ENCODE measurements at regions not wholly inside any gene's neighbourhood (a gene's known extent, or its start where the extent isn't known, plus 50 kb on each side); places are given as distances from the start of the nearest gene placed in this dataset.

GRCh38 chr12:30105505-30105904 lies 321.8 kb upstream of the TMTC1 start (continued):
- no peak for TF ChIP-seq GABPA (IDR thresholded peaks at IDR 0.05 in 1 of 2, conservative IDR thresholded peaks at IDR 0.05 in 1 of 2)
- TF ChIP-seq EGR1 (IDR thresholded peaks at IDR 0.05; ENCODE audit: low read depth in 2 of 2), result no peak
- TF ChIP-seq ATF3 (IDR thresholded peaks at IDR 0.05), result no peak
- no peak for TF ChIP-seq RXRA (IDR thresholded peaks at IDR 0.05)

GRCh38 chr12:30104971-30105370 lies 321.2 kb upstream of the TMTC1 start:
- no peak for TF ChIP-seq RXRA (IDR thresholded peaks at IDR 0.05)
- no peak for TF ChIP-seq EGR1 (IDR thresholded peaks at IDR 0.05; ENCODE audit: low read depth in 2 of 2)
- no peak for TF ChIP-seq SP1 (IDR thresholded peaks at IDR 0.05)
- TF ChIP-seq HNF4G (IDR thresholded peaks at IDR 0.05), result no peak
- no peak for TF ChIP-seq GABPA (IDR thresholded peaks at IDR 0.05 in 1 of 2, conservative IDR thresholded peaks at IDR 0.05 in 1 of 2)
- no peak for TF ChIP-seq ZBTB33 (IDR thresholded peaks at IDR 0.05)
- TF ChIP-seq YY1 (IDR thresholded peaks at IDR 0.05), result no peak
- TF ChIP-seq FOXA1 (IDR thresholded peaks at IDR 0.05), result no peak
- TF ChIP-seq FOXA2 (IDR thresholded peaks at IDR 0.05), result no peak
- TF ChIP-seq, protein P1, sequence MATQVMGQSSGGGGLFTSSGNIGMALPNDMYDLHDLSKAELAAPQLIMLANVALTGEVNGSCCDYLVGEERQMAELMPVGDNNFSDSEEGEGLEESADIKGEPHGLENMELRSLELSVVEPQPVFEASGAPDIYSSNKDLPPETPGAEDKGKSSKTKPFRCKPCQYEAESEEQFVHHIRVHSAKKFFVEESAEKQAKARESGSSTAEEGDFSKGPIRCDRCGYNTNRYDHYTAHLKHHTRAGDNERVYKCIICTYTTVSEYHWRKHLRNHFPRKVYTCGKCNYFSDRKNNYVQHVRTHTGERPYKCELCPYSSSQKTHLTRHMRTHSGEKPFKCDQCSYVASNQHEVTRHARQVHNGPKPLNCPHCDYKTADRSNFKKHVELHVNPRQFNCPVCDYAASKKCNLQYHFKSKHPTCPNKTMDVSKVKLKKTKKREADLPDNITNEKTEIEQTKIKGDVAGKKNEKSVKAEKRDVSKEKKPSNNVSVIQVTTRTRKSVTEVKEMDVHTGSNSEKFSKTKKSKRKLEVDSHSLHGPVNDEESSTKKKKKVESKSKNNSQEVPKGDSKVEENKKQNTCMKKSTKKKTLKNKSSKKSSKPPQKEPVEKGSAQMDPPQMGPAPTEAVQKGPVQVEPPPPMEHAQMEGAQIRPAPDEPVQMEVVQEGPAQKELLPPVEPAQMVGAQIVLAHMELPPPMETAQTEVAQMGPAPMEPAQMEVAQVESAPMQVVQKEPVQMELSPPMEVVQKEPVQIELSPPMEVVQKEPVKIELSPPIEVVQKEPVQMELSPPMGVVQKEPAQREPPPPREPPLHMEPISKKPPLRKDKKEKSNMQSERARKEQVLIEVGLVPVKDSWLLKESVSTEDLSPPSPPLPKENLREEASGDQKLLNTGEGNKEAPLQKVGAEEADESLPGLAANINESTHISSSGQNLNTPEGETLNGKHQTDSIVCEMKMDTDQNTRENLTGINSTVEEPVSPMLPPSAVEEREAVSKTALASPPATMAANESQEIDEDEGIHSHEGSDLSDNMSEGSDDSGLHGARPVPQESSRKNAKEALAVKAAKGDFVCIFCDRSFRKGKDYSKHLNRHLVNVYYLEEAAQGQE (IDR thresholded peaks at IDR 0.05), result no peak
- TF ChIP-seq HNF4A (conservative IDR thresholded peaks at IDR 0.05), result no peak
- WGBS, result 89% methylated on average over 2 of the region's 2 CpGs
- no peak for DNase-seq (ENCODE audit: low spot score)

GRCh38 chr12:30100741-30101140 lies 317.0 kb upstream of the TMTC1 start:
- no peaks in the 10 kb centered on the region for H3K36me3 ChIP-seq (ENCODE audit: control insufficient read depth in 4 of 4, insufficient read depth in 3 of 4, low read depth in 1 of 4, low read length in 3 of 4)
- no peak overlapping the region for H3K4me3 ChIP-seq (ENCODE audit: low read depth in 1 of 3, low read length in 3 of 3)
- no peaks in the 10 kb centered on the region for H3K9me3 ChIP-seq (ENCODE audit: control insufficient read depth in 4 of 4, low read length in 3 of 4)
- H3K9ac ChIP-seq (ENCODE audit: low read depth in 1 of 2, low read length in 2 of 2), result no peak overlapping the region
- peaks cover 0 to 2% (median 0%) of the 10 kb centered on the region in 4 donors for H3K27me3 ChIP-seq (ENCODE audit: control insufficient read depth in 4 of 4, insufficient read depth in 4 of 4, low read length in 3 of 4)
- 86% methylated on average over 1 of the region's 1 CpG for WGBS
- no peaks in the 10 kb centered on the region for H3K4me1 ChIP-seq (ENCODE audit: control insufficient read depth in 4 of 4, insufficient read depth in 4 of 4, low read length in 3 of 4)
- no peak for DNase-seq (ENCODE audit: low spot score)
- no peak overlapping the region for H3K27ac ChIP-seq (ENCODE audit: low read depth in 1 of 2, low read length in 2 of 2)
- TF ChIP-seq HNF4G (IDR thresholded peaks at IDR 0.05) (no peak), TAF1 (conservative IDR thresholded peaks at IDR 0.05) (no peak), RXRA (IDR thresholded peaks at IDR 0.05) (no peak)

More at GRCh38 chr12:30104971-30105370, 321.2 kb upstream of the TMTC1 start:
- Histone ChIP-seq H3K27ac (ENCODE audit: low read depth in 1 of 2, low read length in 2 of 2) (no peak overlapping the region), H3K36me3 (ENCODE audit: control insufficient read depth in 4 of 4, insufficient read depth in 3 of 4, low read depth in 1 of 4, low read length in 3 of 4) (no peaks in the 10 kb centered on the region), H3K4me1 (ENCODE audit: control insufficient read depth in 4 of 4, insufficient read depth in 4 of 4, low read length in 3 of 4) (no peaks in the 10 kb centered on the region), H3K9ac (ENCODE audit: low read depth in 1 of 2, low read length in 2 of 2) (no peak overlapping the region), H3K27me3 (ENCODE audit: control insufficient read depth in 4 of 4, insufficient read depth in 4 of 4, low read length in 3 of 4) (peaks cover 0 to 2% (median 0%) of the 10 kb centered on the region in 4 donors), H3K4me3 (ENCODE audit: low read depth in 1 of 3, low read length in 3 of 3) (no peak overlapping the region), H3K9me3 (ENCODE audit: control insufficient read depth in 4 of 4, low read length in 3 of 4) (peaks cover 0 to 5% (median 0%) of the 10 kb centered on the region in 4 donors)
